K562 (cell line): ENCODE measurements at regions not wholly inside any gene's neighbourhood (a gene's known extent, or its start where the extent isn't known, plus 50 kb on each side); places are given as distances from the start of the nearest gene placed in this dataset.

ENCODE experiments used
- CTCFL ChIP-seq: IDR thresholded peaks from 2 replicates; pipeline ENCODE4 v1.6.1; 2011; ENCODE audit warnings: borderline replicate concordance, low read depth, mild to moderate bottlenecking, moderate library complexity, low read length; ENCODE audit not compliant: insufficient read depth, poor library complexity, severe bottlenecking
- E4F1 ChIP-seq: fragments of 250-450 bp; sonication (Bioruptor Pico); IDR thresholded peaks from 2 replicates; pipeline ENCODE4 v1.5.0; 2021; ENCODE audit warnings: mild to moderate bottlenecking, borderline replicate concordance
- HMG20A ChIP-seq: fragments of 450-650 bp; formaldehyde crosslinking; conservative IDR thresholded peaks from 2 replicates; pipeline ENCODE4 v1.4.0; 2020; ENCODE audit warnings: mild to moderate bottlenecking, mixed read lengths
- MTA1 ChIP-seq: fragments of 450-650 bp; IDR thresholded peaks from 2 replicates; pipeline ENCODE4 v1.6.1; 2017; ENCODE audit warnings: borderline replicate concordance
- PTTG1 ChIP-seq: fragments of 450-650 bp; IDR thresholded peaks from 2 replicates; pipeline ENCODE4 v1.6.1; 2016; ENCODE audit warnings: low read depth, mild to moderate bottlenecking, missing genetic modification characterization, missing compliant biosample characterization
- SMC3 ChIP-seq: conservative IDR thresholded peaks from 2 replicates; pipeline ENCODE4 v1.6.1; 2011; ENCODE audit warnings: low read depth, low read length, improper control_type of control experiment; ENCODE audit not compliant: insufficient read depth
- SNRNP70 ChIP-seq: fragments of 200-400 bp; formaldehyde crosslinking; optimal IDR thresholded peaks from 2 replicates; pipeline ENCODE3; 2017; ENCODE audit warnings: low read depth, low read length
- SRF ChIP-seq, 2 experiments: fragments of 250-450, 450-650 bp in 1 of 2; sonication (Bioruptor Pico) in 1 of 2; sonication (generic) in 1 of 2; formaldehyde crosslinking; IDR thresholded peaks; 2 replicates each; pipeline versions ENCODE4 v1.5.0 to v1.5.1; 2020 to 2022; ENCODE audit warnings: mild to moderate bottlenecking in 1 of 2, missing genetic modification reagents in 1 of 2
- TCF7L2 ChIP-seq: fragments of 150-350 bp; IDR thresholded peaks from 2 replicates; pipeline ENCODE4 v1.6.1; 2016; ENCODE audit warnings: low read depth, mild to moderate bottlenecking, low read length, moderate library complexity
- ZBTB12 ChIP-seq: fragments of 250-450 bp; sonication (Bioruptor Pico); IDR thresholded peaks from 2 replicates; pipeline ENCODE4 v1.4.0; 2020
- ZKSCAN1 ChIP-seq: fragments of 150-350 bp; IDR thresholded peaks from 2 replicates; pipeline ENCODE4 v1.6.1; 2016; ENCODE audit warnings: low read depth, low read length
- ZNF143 ChIP-seq: sonication (generic); formaldehyde crosslinking; IDR thresholded peaks from 2 replicates; pipeline ENCODE4 v1.9.0; 2022; ENCODE audit warnings: mild to moderate bottlenecking, missing genetic modification reagents
- ZNF609 ChIP-seq: sonication (generic); formaldehyde crosslinking; IDR thresholded peaks from 2 replicates; pipeline ENCODE4 v1.8.1; 2023; ENCODE audit warnings: missing genetic modification reagents, mild to moderate bottlenecking, borderline replicate concordance
- ZNF644 ChIP-seq: fragments of 200-800 bp; sonication (Bioruptor generic); IDR thresholded peaks from 2 replicates; pipeline ENCODE4 v1.6.1; 2016; ENCODE audit warnings: low read depth, missing genetic modification characterization, missing compliant biosample characterization

- TF ChIP-seq ZNF609 (CRISPR knock-in tag) (no peak), SMC3 (no peak), ZNF644 (tag) (no peak), E4F1 (CRISPR knock-in tag) (no peak), MTA1 (no peak), CTCFL (no peak), SNRNP70 (no peak), ZKSCAN1 (no peak), HMG20A (CRISPR knock-in tag) (no peak), PTTG1 (tag) (no peak), TCF7L2 (no peak), SRF (CRISPR knock-in tag; IDR thresholded peaks at IDR 0.05) (no peak), ZNF143 (CRISPR knock-in tag) (no peak), ZBTB12 (CRISPR knock-in tag) (no peak)
Observed at GRCh38 chr4:149183638-149184037, 632.0 kb downstream of the IQCM start (continued).
